ENCODE measurements at regions not wholly inside any gene's neighbourhood (a gene's known extent, or its start where the extent isn't known, plus 50 kb on each side); places are given as distances from the start of the nearest gene placed in this dataset.
"Not testable (repeated sequence)": the region's sequence is repeated elsewhere in the genome, so short reads cannot be mapped to it uniquely, and the experiment has no call there.

DNA sequence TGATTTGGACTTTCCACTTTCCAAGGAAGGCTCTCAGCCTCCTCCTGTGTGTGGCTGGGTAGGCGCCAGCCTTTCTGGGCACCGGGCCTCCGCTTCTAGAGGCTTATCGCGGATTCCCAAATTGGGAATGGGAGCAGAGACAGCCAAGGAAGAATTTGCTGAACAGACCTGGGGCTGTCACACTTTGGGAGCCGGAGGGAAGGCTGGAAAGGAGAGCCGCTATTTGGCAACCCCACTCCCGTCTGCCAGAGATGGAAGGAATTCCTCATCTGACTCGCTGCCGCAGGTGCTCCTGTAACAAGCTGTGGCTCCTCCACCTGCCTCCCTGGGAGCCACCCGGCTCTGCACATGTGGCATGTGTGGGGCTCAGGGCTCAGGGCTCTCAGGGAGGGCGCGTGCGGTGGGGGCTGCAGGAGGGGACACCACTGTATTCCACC, 50.8 kb upstream of the ECHDC3 start:
- no peak for TF ChIP-seq CTCF (IDR thresholded peaks at IDR 0.05; ENCODE audit: low read depth, low read length, missing control alignments)
- H3K4me3 ChIP-seq (replicated peaks; ENCODE audit: low read depth, low read length), result no peak overlapping the region
- no peak for DNase-seq (ENCODE audit: extremely low read depth, low read depth)

GRCh38 chr10:11689945-11690736, 52.0 kb upstream of the ECHDC3 start:
- TF ChIP-seq CTCF (IDR thresholded peaks at IDR 0.05; ENCODE audit: low read depth, low read length, missing control alignments), result no peak
- H3K4me3 ChIP-seq (replicated peaks; ENCODE audit: low read depth, low read length), result no peak overlapping the region
- no peak for DNase-seq (ENCODE audit: extremely low read depth, low read depth)

- not testable (repeated sequence) for DNase-seq (ENCODE audit: extremely low read depth, low read depth); H3K4me3 ChIP-seq (replicated peaks; ENCODE audit: low read depth, low read length)
Observed at GRCh38 chr10:11688448-11688795, 53.8 kb upstream of the ECHDC3 start.

DNA sequence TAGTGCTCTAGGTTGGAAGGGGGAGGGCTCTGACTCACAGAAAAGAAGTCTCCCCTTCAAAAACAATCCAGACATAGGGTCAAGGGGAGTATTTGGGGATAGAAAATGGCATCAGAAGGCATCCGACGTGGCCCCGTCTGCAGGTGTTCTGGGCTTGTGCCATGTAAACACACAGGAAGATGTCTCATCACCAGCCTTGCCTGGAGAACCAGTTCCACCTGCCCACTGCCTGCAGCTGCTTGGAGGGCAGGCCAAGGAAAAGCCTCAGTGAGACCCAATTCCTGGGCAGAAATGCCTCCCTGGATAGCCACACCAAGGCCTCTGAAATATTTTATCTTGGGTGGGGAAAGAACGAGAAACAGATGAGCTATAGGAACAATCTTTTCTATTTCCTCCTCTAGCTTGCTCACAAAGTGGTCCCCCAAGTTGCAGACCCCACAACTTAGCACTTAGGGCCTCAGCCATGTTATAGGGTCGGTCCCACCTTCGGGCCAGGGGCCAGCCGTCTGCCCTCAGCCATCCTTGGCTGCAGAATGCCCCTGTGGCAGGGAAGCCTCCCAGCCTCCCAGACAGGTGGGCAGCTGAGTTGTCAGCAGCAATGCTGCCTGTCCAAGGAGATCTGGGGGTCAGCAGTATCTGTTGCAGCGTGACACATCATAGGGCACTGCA, 54.3 kb upstream of the ECHDC3 start:
- DNase-seq (ENCODE audit: extremely low read depth, low read depth), result no peak
- TF ChIP-seq CTCF (IDR thresholded peaks at IDR 0.05; ENCODE audit: low read depth, low read length, missing control alignments), result no peak
- no peak overlapping the region for H3K4me3 ChIP-seq (replicated peaks; ENCODE audit: low read depth, low read length)

DNA sequence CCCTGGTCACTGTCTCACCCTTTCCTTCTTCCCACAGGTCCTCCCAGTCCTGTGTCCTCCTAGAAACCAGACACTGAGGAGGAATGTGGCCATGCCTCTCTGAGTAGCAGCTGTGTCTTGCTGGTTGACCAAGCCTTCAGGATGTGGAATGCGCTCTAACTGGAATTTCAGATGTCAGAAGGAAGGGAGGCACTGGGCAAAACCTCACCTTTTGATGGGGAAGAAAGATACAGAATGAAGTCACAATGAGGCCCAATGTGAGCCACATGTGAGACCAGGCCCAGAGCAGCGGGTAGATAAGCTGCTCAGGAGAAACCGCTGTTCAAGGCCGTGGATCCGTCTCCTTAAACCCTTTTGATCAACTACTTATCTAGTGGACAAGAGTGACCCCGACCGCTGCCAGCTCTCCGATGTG, 54.8 kb upstream of the ECHDC3 start:
- H3K4me3 ChIP-seq (replicated peaks; ENCODE audit: low read depth, low read length), result no peak overlapping the region
- no peak for TF ChIP-seq CTCF (IDR thresholded peaks at IDR 0.05; ENCODE audit: low read depth, low read length, missing control alignments)
- no peak for DNase-seq (ENCODE audit: extremely low read depth, low read depth)

DNA sequence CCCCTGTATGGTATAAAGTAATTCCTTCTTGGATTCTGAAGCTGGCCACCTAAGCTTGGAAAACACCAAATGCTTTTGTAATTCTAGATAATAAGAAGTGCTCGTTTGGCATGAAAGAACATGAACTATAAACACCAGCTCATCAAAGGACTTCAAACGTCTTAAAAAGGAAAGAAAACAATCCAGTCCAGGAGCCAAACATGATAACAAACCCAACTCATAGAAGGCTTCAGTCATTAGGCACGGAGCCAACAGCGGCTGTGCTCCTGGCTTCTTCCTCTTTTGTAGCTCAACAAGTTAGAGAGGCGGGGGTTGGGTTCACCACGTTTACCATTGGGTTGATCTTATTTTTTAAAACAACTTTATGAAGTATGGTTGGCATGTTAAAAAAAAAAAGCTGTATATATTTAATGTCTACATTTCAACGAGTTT, 56.4 kb upstream of the ECHDC3 start:
- DNase-seq (ENCODE audit: extremely low read depth, low read depth), result no peak
- no peak overlapping the region for H3K4me3 ChIP-seq (replicated peaks; ENCODE audit: low read depth, low read length)
- no peak for TF ChIP-seq CTCF (IDR thresholded peaks at IDR 0.05; ENCODE audit: low read depth, low read length, missing control alignments)
